ENCODE measurements at regions not wholly inside any gene's neighbourhood (a gene's known extent, or its start where the extent isn't known, plus 50 kb on each side); places are given as distances from the start of the nearest gene placed in this dataset.

DNA sequence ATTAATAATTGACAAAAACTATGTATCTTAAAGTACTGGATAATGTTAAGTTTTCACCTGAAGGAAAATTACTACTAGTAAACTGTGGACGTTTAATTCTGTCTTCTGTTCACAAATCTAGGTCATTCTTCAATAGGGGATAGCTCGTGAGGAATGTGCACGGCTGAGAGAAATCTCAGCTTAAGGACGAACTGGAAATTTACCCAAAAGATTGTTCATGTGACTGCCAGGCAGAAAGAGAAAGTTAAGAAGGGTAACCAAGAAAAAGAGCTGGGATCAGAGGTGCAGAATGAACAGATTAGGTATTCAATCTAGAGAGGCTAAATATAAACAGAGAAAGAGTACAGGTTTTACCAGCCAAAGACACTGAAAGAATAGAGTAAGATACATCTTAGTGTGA is 245.3 kb downstream of the CASP12 start:
- TF ChIP-seq, protein P1, sequence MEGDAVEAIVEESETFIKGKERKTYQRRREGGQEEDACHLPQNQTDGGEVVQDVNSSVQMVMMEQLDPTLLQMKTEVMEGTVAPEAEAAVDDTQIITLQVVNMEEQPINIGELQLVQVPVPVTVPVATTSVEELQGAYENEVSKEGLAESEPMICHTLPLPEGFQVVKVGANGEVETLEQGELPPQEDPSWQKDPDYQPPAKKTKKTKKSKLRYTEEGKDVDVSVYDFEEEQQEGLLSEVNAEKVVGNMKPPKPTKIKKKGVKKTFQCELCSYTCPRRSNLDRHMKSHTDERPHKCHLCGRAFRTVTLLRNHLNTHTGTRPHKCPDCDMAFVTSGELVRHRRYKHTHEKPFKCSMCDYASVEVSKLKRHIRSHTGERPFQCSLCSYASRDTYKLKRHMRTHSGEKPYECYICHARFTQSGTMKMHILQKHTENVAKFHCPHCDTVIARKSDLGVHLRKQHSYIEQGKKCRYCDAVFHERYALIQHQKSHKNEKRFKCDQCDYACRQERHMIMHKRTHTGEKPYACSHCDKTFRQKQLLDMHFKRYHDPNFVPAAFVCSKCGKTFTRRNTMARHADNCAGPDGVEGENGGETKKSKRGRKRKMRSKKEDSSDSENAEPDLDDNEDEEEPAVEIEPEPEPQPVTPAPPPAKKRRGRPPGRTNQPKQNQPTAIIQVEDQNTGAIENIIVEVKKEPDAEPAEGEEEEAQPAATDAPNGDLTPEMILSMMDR (IDR thresholded peaks at IDR 0.05 in 8 of 11, conservative IDR thresholded peaks at IDR 0.05 in 3 of 11): no peak
- TF ChIP-seq POLR2A (IDR thresholded peaks at IDR 0.05) (no peak), POLR2AphosphoS5 (IDR thresholded peaks at IDR 0.05) (no peak)
